Lung (tissue), 11 donors: ENCODE measurements at regions not wholly inside any gene's neighbourhood (a gene's known extent, or its start where the extent isn't known, plus 50 kb on each side); places are given as distances from the start of the nearest gene placed in this dataset.
"Not testable (repeated sequence)": the region's sequence is repeated elsewhere in the genome, so short reads cannot be mapped to it uniquely, and the experiment has no call there.

Experiments
- ATAC-seq: fragments of 200-7000 bp; cut with Tn5 transposase; one replicate; pipeline ENCODE4 v1.9.1; 2020; ENCODE audit warnings: moderate number of reproducible peaks; ENCODE audit not compliant: insufficient read depth, low FRiP score
- DNase-seq, 3 donors: peaks; one replicate each; pipeline ENCODE4 v3.0.0-alpha.2; 2013 to 2017
- H3K27ac ChIP-seq, 2 donors: one replicate each; pipeline ENCODE4 v1.5.1; 2013; ENCODE audit warnings: mild to moderate bottlenecking in 2 of 2, moderate library complexity in 2 of 2, control low read depth in 1 of 2, inconsistent platforms in 1 of 2, low read depth in 1 of 2, low read length in 1 of 2
- H3K27me3 ChIP-seq, 3 donors: one replicate each; pipeline ENCODE4 v1.5.1; 2013; ENCODE audit warnings: low read length in 2 of 3; ENCODE audit not compliant: control insufficient read depth in 3 of 3, insufficient read depth in 3 of 3
- H3K36me3 ChIP-seq, 4 donors: one replicate each; pipeline ENCODE4 v1.5.1; 2013; ENCODE audit warnings: low read length in 4 of 4, mild to moderate bottlenecking in 1 of 4, moderate library complexity in 1 of 4; ENCODE audit not compliant: control insufficient read depth in 4 of 4, insufficient read depth in 4 of 4
- H3K4me1 ChIP-seq, 5 donors: one replicate each; pipeline ENCODE4 v1.5.1; 2013; ENCODE audit warnings: low read length in 5 of 5, mild to moderate bottlenecking in 2 of 5, moderate library complexity in 1 of 5; ENCODE audit not compliant: control insufficient read depth in 5 of 5, insufficient read depth in 5 of 5
- H3K4me3 ChIP-seq: one replicate; pipeline ENCODE4 v1.5.1; 2013; ENCODE audit warnings: mild to moderate bottlenecking, control low read depth, moderate library complexity
- H3K9ac ChIP-seq, 2 donors: one replicate each; pipeline ENCODE4 v1.5.1; 2013; ENCODE audit warnings: low read length in 2 of 2, control low read depth in 1 of 2; ENCODE audit not compliant: insufficient read depth in 1 of 2
- H3K9me3 ChIP-seq, 4 donors: one replicate each; pipeline ENCODE4 v1.5.1; 2013; ENCODE audit warnings: low read length in 3 of 4, mild to moderate bottlenecking in 1 of 4, moderate library complexity in 1 of 4; ENCODE audit not compliant: control insufficient read depth in 4 of 4, insufficient read depth in 3 of 4
- WGBS, 2 donors: extraction: QIAGEN DNeasy Blood & Tissue Kit; methylation state at CpG; one replicate each; pipeline ENCODE4 v1.1.7; 2013; 5-methylcytosine and 5-hydroxymethylcytosine counted together
- TF ChIP-seq, protein P1 (sequence below): IDR thresholded peaks from 2 replicates; pipeline ENCODE4 v1.5.1; 2012; ENCODE audit warnings: mild to moderate bottlenecking; ENCODE audit errors: control extremely low read depth, extremely low read depth
- donor health status: control.
- donor health status: control.
- donor health status: Bipolar disorder and iron deficiency.
- donor health status: healthy.
- donor health status: DM: yes; HTN: yes; CAD: no.

DNA sequence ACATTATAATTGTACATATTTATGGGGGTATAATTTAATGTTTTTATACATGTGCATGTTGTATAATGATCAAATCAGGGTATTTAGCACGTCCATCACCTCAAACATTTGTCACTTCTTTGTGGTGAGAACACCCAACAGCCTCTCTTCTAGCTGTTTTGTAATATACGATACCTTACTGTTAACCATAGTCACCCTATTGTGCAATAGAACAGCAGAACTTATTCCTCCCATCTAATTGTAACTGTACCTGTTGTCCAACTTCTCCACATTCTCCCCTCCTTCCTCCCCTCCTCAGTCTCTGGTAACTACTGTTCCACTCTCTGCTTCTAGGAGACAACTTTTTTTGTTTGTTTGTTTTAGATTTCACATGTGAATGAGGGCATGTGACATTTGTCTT is 197.0 kb upstream of the PKP2 start:
- Histone ChIP-seq H3K4me1 (no peaks in the 10 kb centered on the region), H3K27ac (no peak overlapping the region), H3K9ac (no peak overlapping the region), H3K36me3 (no peaks in the 10 kb centered on the region), H3K4me3 (no peak overlapping the region), H3K27me3 (no peaks in the 10 kb centered on the region), H3K9me3 (no peaks in the 10 kb centered on the region)
- TF ChIP-seq, protein P1, sequence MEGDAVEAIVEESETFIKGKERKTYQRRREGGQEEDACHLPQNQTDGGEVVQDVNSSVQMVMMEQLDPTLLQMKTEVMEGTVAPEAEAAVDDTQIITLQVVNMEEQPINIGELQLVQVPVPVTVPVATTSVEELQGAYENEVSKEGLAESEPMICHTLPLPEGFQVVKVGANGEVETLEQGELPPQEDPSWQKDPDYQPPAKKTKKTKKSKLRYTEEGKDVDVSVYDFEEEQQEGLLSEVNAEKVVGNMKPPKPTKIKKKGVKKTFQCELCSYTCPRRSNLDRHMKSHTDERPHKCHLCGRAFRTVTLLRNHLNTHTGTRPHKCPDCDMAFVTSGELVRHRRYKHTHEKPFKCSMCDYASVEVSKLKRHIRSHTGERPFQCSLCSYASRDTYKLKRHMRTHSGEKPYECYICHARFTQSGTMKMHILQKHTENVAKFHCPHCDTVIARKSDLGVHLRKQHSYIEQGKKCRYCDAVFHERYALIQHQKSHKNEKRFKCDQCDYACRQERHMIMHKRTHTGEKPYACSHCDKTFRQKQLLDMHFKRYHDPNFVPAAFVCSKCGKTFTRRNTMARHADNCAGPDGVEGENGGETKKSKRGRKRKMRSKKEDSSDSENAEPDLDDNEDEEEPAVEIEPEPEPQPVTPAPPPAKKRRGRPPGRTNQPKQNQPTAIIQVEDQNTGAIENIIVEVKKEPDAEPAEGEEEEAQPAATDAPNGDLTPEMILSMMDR, result no peak
- ATAC-seq (no peak), DNase-seq (no peak)
- 67% methylated on average over 2 of the region's 2 CpGs for WGBS, 2 donors

DNA sequence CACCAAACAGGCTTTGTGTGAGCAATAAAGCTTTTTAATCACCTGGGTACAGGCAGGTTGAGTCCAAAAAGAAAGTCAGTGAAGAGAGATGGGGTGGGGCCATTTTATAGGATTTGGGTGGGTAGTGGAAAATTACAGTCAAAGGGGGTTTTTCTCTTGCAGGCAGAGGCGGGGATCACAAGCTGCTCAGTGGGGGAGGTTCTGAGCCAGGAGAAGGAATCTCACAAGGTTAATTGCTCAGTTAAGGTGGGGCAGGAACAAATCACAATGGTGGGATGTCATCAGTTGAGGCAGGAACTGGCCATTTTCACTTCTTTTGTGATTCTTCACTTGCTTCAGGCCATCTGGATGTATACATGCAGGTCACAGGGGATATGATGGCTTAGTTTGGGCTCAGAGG is 191.3 kb upstream of the PKP2 start:
- not testable (repeated sequence) for H3K4me3 ChIP-seq, H3K36me3 ChIP-seq, DNase-seq, H3K27me3 ChIP-seq, H3K4me1 ChIP-seq, H3K27ac ChIP-seq, ATAC-seq, H3K9ac ChIP-seq, H3K9me3 ChIP-seq
- 91 to 94% methylated on average over 1 of the region's 1 CpG for WGBS, 2 donors

DNA sequence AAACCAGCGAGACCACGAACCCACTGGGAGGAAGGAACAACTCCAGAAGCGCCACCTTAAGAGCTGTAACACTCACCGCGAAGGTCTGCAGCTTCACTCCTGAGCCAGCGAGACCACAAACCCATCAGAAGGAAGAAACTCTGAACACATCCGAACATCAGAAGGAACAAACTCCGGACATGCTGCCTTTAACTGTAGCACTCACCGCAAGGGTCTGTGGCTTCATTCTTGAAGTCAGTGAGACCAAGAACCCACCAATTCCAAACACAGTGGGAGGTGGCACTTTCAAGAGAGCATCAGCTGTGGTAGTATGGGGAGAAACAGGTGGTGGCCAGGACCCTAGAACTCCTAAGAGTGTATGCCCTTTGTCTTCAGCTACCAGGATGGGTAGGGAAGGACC is 179.8 kb upstream of the PKP2 start:
- ATAC-seq, H3K4me3 ChIP-seq, H3K27me3 ChIP-seq, H3K9ac ChIP-seq, H3K4me1 ChIP-seq, H3K36me3 ChIP-seq, H3K27ac ChIP-seq, DNase-seq: not testable (repeated sequence)
- H3K9me3 ChIP-seq, result peaks cover 0 to 12% (median 1%) of the 10 kb centered on the region in 4 donors
- 61 to 78% methylated on average over 9 of the region's 9 CpGs for WGBS, 2 donors

DNA sequence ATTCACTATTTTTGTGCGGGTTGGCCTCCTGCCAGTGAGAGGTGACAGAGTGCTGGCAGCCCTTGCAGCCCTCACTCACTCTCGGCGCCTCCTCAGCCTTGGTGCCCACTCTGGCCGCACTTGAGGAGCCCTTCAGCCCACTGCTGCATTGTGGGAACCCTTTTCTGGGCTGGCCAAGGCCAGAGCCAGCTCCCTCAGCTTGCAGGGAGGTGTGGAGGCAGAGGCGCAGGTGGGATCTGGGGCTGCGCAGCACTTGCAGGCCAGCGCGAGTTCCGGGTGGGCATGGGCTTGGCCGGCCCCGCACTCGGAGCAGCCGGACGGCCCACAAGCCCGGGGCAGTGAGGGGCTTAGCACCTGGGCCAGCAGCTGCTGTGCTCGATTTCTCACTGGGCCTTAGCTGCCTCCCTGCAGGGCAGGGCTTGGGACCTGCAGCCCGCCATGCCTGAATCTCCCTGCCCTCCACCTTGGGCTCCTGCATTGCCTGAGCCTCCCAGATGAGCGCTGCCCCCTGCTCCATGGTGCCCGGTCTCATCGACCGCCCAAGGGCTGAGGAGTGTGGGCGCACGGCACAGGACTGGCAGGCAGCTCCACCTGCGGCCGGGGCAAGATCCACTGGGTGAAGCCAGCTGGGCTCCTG is 178.7 kb upstream of the PKP2 start:
- H3K27ac ChIP-seq, H3K36me3 ChIP-seq, H3K9ac ChIP-seq, ATAC-seq, H3K4me1 ChIP-seq, H3K4me3 ChIP-seq, DNase-seq, H3K27me3 ChIP-seq: not testable (repeated sequence)
- WGBS, 2 donors, result 91 to 93% methylated on average over 25 of the region's 25 CpGs
- H3K9me3 ChIP-seq, result peaks cover 0 to 12% (median 1%) of the 10 kb centered on the region in 4 donors

DNA sequence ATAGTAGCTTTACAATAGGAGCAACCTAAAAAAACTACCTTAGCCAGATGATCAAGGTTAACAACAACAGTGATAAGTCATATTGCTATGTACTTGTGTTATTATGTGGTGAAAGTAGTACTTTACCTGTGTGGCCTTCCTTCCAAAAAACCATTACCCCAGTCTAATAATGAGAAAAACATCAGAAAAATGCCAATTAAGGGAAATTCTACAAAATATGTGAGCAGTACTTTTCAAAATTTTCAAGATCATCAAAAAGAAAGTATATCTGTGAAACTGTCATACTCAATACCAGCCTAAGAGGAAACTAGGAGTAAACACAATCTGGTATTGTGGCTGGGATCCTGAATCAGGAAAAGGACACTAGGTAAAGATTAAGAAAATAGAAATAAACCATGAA is 165.3 kb upstream of the PKP2 start:
- TF ChIP-seq, protein P1, result no peak
- DNase-seq (no peak), ATAC-seq (no peak)
- H3K4me3 ChIP-seq, result no peak overlapping the region
- H3K27me3 ChIP-seq, result no peaks in the 10 kb centered on the region
- no peak overlapping the region for H3K9ac ChIP-seq
- no peaks in the 10 kb centered on the region for H3K4me1 ChIP-seq
- no peak overlapping the region for H3K27ac ChIP-seq
- H3K9me3 ChIP-seq, result peaks cover 0 to 9% (median 2%) of the 10 kb centered on the region in 4 donors
- no peaks in the 10 kb centered on the region for H3K36me3 ChIP-seq
